ENCODE measurements at regions not wholly inside any gene's neighbourhood (a gene's known extent, or its start where the extent isn't known, plus 50 kb on each side); places are given as distances from the start of the nearest gene placed in this dataset.
A peak's percentile ranks its signal among the peaks of the same experiment; 100 is the strongest.

GRCh38 chr11:115990004-115990447, 485.8 kb upstream of the CADM1 start:
- TF ChIP-seq, protein P1, sequence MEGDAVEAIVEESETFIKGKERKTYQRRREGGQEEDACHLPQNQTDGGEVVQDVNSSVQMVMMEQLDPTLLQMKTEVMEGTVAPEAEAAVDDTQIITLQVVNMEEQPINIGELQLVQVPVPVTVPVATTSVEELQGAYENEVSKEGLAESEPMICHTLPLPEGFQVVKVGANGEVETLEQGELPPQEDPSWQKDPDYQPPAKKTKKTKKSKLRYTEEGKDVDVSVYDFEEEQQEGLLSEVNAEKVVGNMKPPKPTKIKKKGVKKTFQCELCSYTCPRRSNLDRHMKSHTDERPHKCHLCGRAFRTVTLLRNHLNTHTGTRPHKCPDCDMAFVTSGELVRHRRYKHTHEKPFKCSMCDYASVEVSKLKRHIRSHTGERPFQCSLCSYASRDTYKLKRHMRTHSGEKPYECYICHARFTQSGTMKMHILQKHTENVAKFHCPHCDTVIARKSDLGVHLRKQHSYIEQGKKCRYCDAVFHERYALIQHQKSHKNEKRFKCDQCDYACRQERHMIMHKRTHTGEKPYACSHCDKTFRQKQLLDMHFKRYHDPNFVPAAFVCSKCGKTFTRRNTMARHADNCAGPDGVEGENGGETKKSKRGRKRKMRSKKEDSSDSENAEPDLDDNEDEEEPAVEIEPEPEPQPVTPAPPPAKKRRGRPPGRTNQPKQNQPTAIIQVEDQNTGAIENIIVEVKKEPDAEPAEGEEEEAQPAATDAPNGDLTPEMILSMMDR (IDR thresholded peaks at IDR 0.05) = peak; percentile 23 to 69 (median 47)
- TF ChIP-seq POLR2A (IDR thresholded peaks at IDR 0.05) (no peak), EP300 (IDR thresholded peaks at IDR 0.05) (no peak)
